GM23338 (cell line): ENCODE measurements at regions not wholly inside any gene's neighbourhood (a gene's known extent, or its start where the extent isn't known, plus 50 kb on each side); places are given as distances from the start of the nearest gene placed in this dataset.
A peak's percentile ranks its signal among the peaks of the same experiment; 100 is the strongest.

Source experiments
- ATAC-seq: fragments of 200-7000 bp; cut with Tn5 transposase; 3 replicates; pipeline ENCODE4 v1.9.1; 2020
- DNase-seq: peaks from one replicate; pipeline ENCODE4 v3.0.0-alpha.2; 2015; ENCODE audit warnings: low spot score
- H2AFZ ChIP-seq: fragments of 200-600 bp; sonication (generic); 2 replicates; pipeline ENCODE4 v1.8.0; 2016; ENCODE audit warnings: antibody characterized with exemption, mild to moderate bottlenecking, moderate library complexity
- H3F3A ChIP-seq: fragments of 200-600 bp; sonication (generic); replicated peaks from 2 replicates; pipeline ENCODE4 v1.8.0; 2017; ENCODE audit warnings: antibody characterized with exemption, mixed run types, low read depth
- H3K27ac ChIP-seq: fragments of 200-600 bp; sonication (generic); 2 replicates; pipeline ENCODE4 v1.6.1; 2016; ENCODE audit warnings: low read depth
- H3K27me3 ChIP-seq: fragments of 200-600 bp; sonication (generic); 2 replicates; pipeline ENCODE4 v1.8.0; 2016; ENCODE audit warnings: mild to moderate bottlenecking, mixed run types, moderate library complexity; ENCODE audit not compliant: insufficient read depth
- H3K36me3 ChIP-seq: fragments of 200-600 bp; sonication (generic); 2 replicates; pipeline ENCODE4 v1.8.0; 2016; ENCODE audit warnings: mild to moderate bottlenecking; ENCODE audit not compliant: insufficient read depth
- H3K4me1 ChIP-seq: fragments of 200-600 bp; sonication (generic); 2 replicates; pipeline ENCODE4 v1.8.0; 2016; ENCODE audit warnings: mild to moderate bottlenecking, moderate library complexity; ENCODE audit not compliant: insufficient read depth
- H3K4me2 ChIP-seq: fragments of 200-600 bp; sonication (generic); 2 replicates; pipeline ENCODE4 v1.7.1; 2017; ENCODE audit warnings: mixed run types
- H3K4me3 ChIP-seq: fragments of 200-600 bp; sonication (generic); 2 replicates; pipeline ENCODE4 v1.6.1; 2016; ENCODE audit warnings: mixed run types
- H3K79me2 ChIP-seq: fragments of 200-600 bp; sonication (generic); replicated peaks from 2 replicates; pipeline ENCODE4 v1.8.0; 2017; ENCODE audit warnings: mild to moderate bottlenecking; ENCODE audit not compliant: insufficient read depth
- H3K9me2 ChIP-seq: fragments of 200-600 bp; sonication (generic); 2 replicates; pipeline ENCODE4 v1.8.0; 2017; ENCODE audit not compliant: insufficient read depth
- H4K20me1 ChIP-seq: fragments of 200-600 bp; sonication (generic); replicated peaks from 2 replicates; pipeline ENCODE4 v1.8.0; 2017; ENCODE audit warnings: mild to moderate bottlenecking; ENCODE audit not compliant: insufficient read depth
- H3K27ac Mint-ChIP-seq: 2 replicates; pipeline ENCODE4 v1.8.0; 2020; ENCODE audit warnings: inconsistent platforms, mild to moderate bottlenecking, moderate library complexity, mixed read lengths
- H3K27me3 Mint-ChIP-seq: 3 replicates; pipeline ENCODE4 v1.8.0; 2022; ENCODE audit warnings: low read depth, mild to moderate bottlenecking, moderate library complexity, mixed read lengths, inconsistent platforms; ENCODE audit not compliant: insufficient read depth, poor library complexity
- H3K36me3 Mint-ChIP-seq: 3 replicates; pipeline ENCODE4 v1.8.0; 2021; ENCODE audit warnings: low read depth, mild to moderate bottlenecking, inconsistent platforms, moderate library complexity, mixed read lengths
- H3K4me1 Mint-ChIP-seq: 3 replicates; pipeline ENCODE4 v1.8.0; 2020; ENCODE audit warnings: mild to moderate bottlenecking, inconsistent platforms, mixed read lengths
- H3K4me3 Mint-ChIP-seq: 3 replicates; pipeline ENCODE4 v1.8.0; 2021; ENCODE audit warnings: moderate library complexity, mild to moderate bottlenecking, inconsistent platforms, mixed read lengths
- H3K9me3 Mint-ChIP-seq: 3 replicates; pipeline ENCODE4 v1.8.0; 2020; ENCODE audit warnings: moderate library complexity, mild to moderate bottlenecking, inconsistent platforms, mixed read lengths
- CREB1 ChIP-seq: fragments of 250-450 bp; sonication (Bioruptor Pico); IDR thresholded peaks from 2 replicates; pipeline ENCODE4 v1.5.0; 2020; ENCODE audit warnings: low read depth, mild to moderate bottlenecking, moderate library complexity
- EZH2 ChIP-seq: fragments of 200-600 bp; sonication (generic); IDR thresholded peaks from one replicate; pipeline ENCODE4 v1.8.0; 2017; ENCODE audit warnings: antibody characterized with exemption, mild to moderate bottlenecking, low read depth; ENCODE audit not compliant: unreplicated experiment
- EZH2phosphoT487 ChIP-seq: fragments of 200-600 bp; sonication (generic); IDR thresholded peaks from one replicate; pipeline ENCODE4 v1.8.1; 2018; ENCODE audit warnings: antibody characterized with exemption; ENCODE audit not compliant: unreplicated experiment
- JUNB ChIP-seq: IDR thresholded peaks from one replicate; pipeline ENCODE4 v1.6.1; 2016; ENCODE audit warnings: antibody characterized with exemption; ENCODE audit not compliant: unreplicated experiment
- NANOG ChIP-seq: IDR thresholded peaks from 2 replicates; pipeline ENCODE4 v1.6.1; 2016; ENCODE audit warnings: antibody characterized with exemption, borderline replicate concordance
- POLR2AphosphoS5 ChIP-seq: IDR thresholded peaks from 2 replicates; pipeline ENCODE4 v1.6.1; 2016; ENCODE audit warnings: antibody characterized with exemption, low read depth
- REST ChIP-seq: IDR thresholded peaks from one replicate; pipeline ENCODE4 v1.6.1; 2018; ENCODE audit warnings: antibody characterized with exemption; ENCODE audit not compliant: unreplicated experiment
- STAT1 ChIP-seq: IDR thresholded peaks from one replicate; pipeline ENCODE4 v1.6.1; 2016; ENCODE audit warnings: antibody characterized with exemption; ENCODE audit not compliant: unreplicated experiment
- ZNF114 ChIP-seq: fragments of 250-450 bp; sonication (Bioruptor Pico); IDR thresholded peaks from 2 replicates; pipeline ENCODE4 v1.5.0; 2020; ENCODE audit warnings: mild to moderate bottlenecking, moderate library complexity
- ZNF331 ChIP-seq: fragments of 250-450 bp; sonication (Bioruptor Pico); IDR thresholded peaks from 2 replicates; pipeline ENCODE4 v1.5.0; 2020; ENCODE audit warnings: low read depth, mild to moderate bottlenecking, moderate library complexity
- ZNF462 ChIP-seq: fragments of 250-450 bp; sonication (Bioruptor Pico); IDR thresholded peaks from 2 replicates; pipeline ENCODE4 v1.5.0; 2020; ENCODE audit warnings: mild to moderate bottlenecking, moderate library complexity
- TF ChIP-seq, protein P1 (sequence below), 2 experiments: fragments of 200-600 bp in 1 of 2; sonication (generic) in 1 of 2; conservative IDR thresholded peaks; 2 replicates each; pipeline versions ENCODE4 v1.5.1 to v1.6.1; 2016 to 2017; ENCODE audit warnings: antibody characterized with exemption in 2 of 2, low read depth in 2 of 2, mild to moderate bottlenecking in 2 of 2, moderate library complexity in 1 of 2
- TF ChIP-seq, protein P2 (sequence below): IDR thresholded peaks from 2 replicates; pipeline ENCODE4 v1.6.1; 2016; ENCODE audit warnings: antibody characterized with exemption

- Histone ChIP-seq H3K27me3 (peaks cover 100% of the 10 kb centered on the region), H3K36me3 (no peaks in the 10 kb centered on the region; the same call in 1 of the 2 replicates), H3K4me3 (peak overlapping the region; percentile 60), H3F3A (peaks cover 31% of the 10 kb centered on the region), H3K79me2 (no peaks in the 10 kb centered on the region), H3K9me2 (no peaks in the 10 kb centered on the region), H3K4me2 (peak overlapping the region; percentile 91), H3K27ac (no peak overlapping the region), H3K4me1 (peaks cover 48% of the 10 kb centered on the region), H4K20me1 (no peaks in the 10 kb centered on the region; the same call in 1 of the 2 replicates), H2AFZ (peak overlapping the region; percentile 85)
- ATAC-seq (peak; percentile 4), DNase-seq (peak; percentile 41)
- H3K9me3 Mint-ChIP-seq, result peaks cover 6% of the 10 kb centered on the region; the same call in 1 of the 3 replicates
- no peaks in the 10 kb centered on the region for H3K36me3 Mint-ChIP-seq
- peaks cover 100% of the 10 kb centered on the region for H3K27me3 Mint-ChIP-seq
- TF ChIP-seq, protein P1, sequence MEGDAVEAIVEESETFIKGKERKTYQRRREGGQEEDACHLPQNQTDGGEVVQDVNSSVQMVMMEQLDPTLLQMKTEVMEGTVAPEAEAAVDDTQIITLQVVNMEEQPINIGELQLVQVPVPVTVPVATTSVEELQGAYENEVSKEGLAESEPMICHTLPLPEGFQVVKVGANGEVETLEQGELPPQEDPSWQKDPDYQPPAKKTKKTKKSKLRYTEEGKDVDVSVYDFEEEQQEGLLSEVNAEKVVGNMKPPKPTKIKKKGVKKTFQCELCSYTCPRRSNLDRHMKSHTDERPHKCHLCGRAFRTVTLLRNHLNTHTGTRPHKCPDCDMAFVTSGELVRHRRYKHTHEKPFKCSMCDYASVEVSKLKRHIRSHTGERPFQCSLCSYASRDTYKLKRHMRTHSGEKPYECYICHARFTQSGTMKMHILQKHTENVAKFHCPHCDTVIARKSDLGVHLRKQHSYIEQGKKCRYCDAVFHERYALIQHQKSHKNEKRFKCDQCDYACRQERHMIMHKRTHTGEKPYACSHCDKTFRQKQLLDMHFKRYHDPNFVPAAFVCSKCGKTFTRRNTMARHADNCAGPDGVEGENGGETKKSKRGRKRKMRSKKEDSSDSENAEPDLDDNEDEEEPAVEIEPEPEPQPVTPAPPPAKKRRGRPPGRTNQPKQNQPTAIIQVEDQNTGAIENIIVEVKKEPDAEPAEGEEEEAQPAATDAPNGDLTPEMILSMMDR (conservative IDR thresholded peaks at IDR 0.05; ENCODE audit: low read depth in 2 of 2), result no peak
- TF ChIP-seq ZNF331 (CRISPR knock-in tag), result no peak
- peak; percentile 32 for TF ChIP-seq EZH2phosphoT487
- TF ChIP-seq ZNF462 (CRISPR knock-in tag), result no peak
- TF ChIP-seq NANOG, result no peak
- no peak for TF ChIP-seq STAT1
- TF ChIP-seq POLR2AphosphoS5, result no peak
- TF ChIP-seq EZH2, result peak; percentile 86
- no peak for TF ChIP-seq CREB1 (CRISPR knock-in tag)
- no peak for TF ChIP-seq ZNF114 (CRISPR knock-in tag)
- TF ChIP-seq, protein P2, sequence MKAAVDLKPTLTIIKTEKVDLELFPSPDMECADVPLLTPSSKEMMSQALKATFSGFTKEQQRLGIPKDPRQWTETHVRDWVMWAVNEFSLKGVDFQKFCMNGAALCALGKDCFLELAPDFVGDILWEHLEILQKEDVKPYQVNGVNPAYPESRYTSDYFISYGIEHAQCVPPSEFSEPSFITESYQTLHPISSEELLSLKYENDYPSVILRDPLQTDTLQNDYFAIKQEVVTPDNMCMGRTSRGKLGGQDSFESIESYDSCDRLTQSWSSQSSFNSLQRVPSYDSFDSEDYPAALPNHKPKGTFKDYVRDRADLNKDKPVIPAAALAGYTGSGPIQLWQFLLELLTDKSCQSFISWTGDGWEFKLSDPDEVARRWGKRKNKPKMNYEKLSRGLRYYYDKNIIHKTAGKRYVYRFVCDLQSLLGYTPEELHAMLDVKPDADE, result no peak
- no peak for TF ChIP-seq JUNB
- no peak for TF ChIP-seq REST
- H3K4me3 Mint-ChIP-seq, result peak overlapping the region; percentile 57
- H3K27ac Mint-ChIP-seq, result no peak overlapping the region
- H3K4me1 Mint-ChIP-seq, result peaks cover 45% of the 10 kb centered on the region
Measured at GRCh38 chr6:41408982-41409381, 73.6 kb downstream of the NCR2 start.
